Thymus (tissue), 11 donors: ENCODE measurements at regions not wholly inside any gene's neighbourhood (a gene's known extent, or its start where the extent isn't known, plus 50 kb on each side); places are given as distances from the start of the nearest gene placed in this dataset.

Experiments
- DNase-seq, 9 donors: peaks; one replicate each; pipeline ENCODE4 v3.0.0-alpha.2; 2013; ENCODE audit warnings: low spot score in 9 of 9, low read depth in 6 of 9, missing footprints in 1 of 9
- H3K27ac ChIP-seq, 2 donors: one replicate each; pipeline ENCODE4 v1.5.1; 2013; ENCODE audit warnings: control low read depth in 1 of 2, low read depth in 1 of 2, low read length in 1 of 2, mild to moderate bottlenecking in 1 of 2, moderate library complexity in 1 of 2
- H3K27me3 ChIP-seq, 2 donors: one replicate each; pipeline ENCODE4 v1.5.1; 2013; ENCODE audit warnings: low read length in 1 of 2; ENCODE audit not compliant: control insufficient read depth in 2 of 2, insufficient read depth in 1 of 2
- H3K36me3 ChIP-seq, 2 donors: one replicate each; pipeline ENCODE4 v1.5.1; 2013; ENCODE audit warnings: low read length in 1 of 2, mild to moderate bottlenecking in 1 of 2, moderate library complexity in 1 of 2; ENCODE audit not compliant: control insufficient read depth in 2 of 2, insufficient read depth in 2 of 2
- H3K4me1 ChIP-seq, 2 donors: one replicate each; pipeline ENCODE4 v1.5.1; 2013; ENCODE audit warnings: low read length in 2 of 2; ENCODE audit not compliant: control insufficient read depth in 2 of 2, insufficient read depth in 2 of 2
- H3K4me3 ChIP-seq, 2 donors: one replicate each; pipeline ENCODE4 v1.5.1; 2013; ENCODE audit warnings: low read length in 2 of 2, control low read depth in 1 of 2, mild to moderate bottlenecking in 1 of 2
- H3K9me3 ChIP-seq, 2 donors: one replicate each; pipeline ENCODE4 v1.5.1; 2013; ENCODE audit warnings: low read length in 1 of 2, mild to moderate bottlenecking in 1 of 2; ENCODE audit not compliant: control insufficient read depth in 2 of 2, insufficient read depth in 1 of 2
- WGBS: extraction: QIAGEN DNeasy Blood & Tissue Kit; methylation state at CpG from one replicate; pipeline ENCODE4 v1.1.7; 2013; 5-methylcytosine and 5-hydroxymethylcytosine counted together
- donor health status: healthy.

DNA sequence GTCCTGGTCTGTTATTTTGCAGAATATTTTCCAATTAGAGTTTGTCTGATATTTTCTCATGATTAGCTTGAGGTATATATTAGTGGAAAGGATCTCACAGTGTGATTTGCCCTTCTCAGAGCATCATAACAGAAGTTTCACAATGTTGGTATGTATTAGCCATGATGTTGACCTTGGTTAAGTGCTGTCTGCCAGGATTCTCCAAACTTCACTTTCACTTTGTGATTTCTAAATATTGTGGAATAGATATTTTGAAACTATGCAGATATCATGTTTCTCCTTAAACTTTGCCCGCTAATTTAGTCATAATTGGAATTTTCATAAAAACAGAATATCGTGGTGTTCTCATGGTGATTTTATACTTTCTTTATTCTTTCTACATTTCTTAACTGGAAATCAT lies 98.0 kb upstream of the DEPDC1 start:
- Histone ChIP-seq H3K4me3 (no peak overlapping the region), H3K4me1 (no peaks in the 10 kb centered on the region), H3K27me3 (no peaks in the 10 kb centered on the region), H3K9me3 (no peaks in the 10 kb centered on the region), H3K27ac (no peak overlapping the region), H3K36me3 (no peaks in the 10 kb centered on the region)
- WGBS = 95% methylated on average over 2 of the region's 2 CpGs
- DNase-seq = no peak

DNA sequence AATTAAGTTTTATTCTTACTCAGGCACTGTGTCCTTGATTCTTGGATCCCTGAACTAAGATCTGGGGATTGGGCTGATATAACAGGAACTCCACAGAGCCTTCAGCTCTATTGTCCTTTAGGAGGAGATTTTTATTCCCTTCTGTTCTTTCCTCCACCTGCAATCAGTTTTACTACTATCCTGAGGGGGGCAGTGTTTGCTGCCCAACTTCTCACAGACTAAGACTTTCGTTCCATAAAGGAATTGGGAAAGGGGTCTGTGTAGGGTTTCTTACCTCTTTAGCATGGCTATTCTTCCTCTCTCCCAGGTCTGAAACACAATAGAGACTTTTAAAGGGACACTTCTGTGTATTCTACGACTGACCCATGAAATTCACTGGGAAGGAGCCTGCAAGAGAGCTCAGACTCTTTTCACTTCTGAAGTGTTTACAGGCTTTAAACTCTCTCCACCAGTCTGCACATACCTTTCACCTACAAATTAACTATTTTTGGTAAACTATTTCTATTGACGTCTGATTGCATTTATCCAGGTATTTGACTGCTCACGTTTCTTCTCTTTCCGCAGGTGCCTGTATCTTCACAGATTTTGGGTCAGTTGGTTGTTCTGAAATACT lies 103.3 kb upstream of the DEPDC1 start:
- no peak overlapping the region for H3K4me3 ChIP-seq
- no peaks in the 10 kb centered on the region for H3K36me3 ChIP-seq
- H3K4me1 ChIP-seq = no peaks in the 10 kb centered on the region
- no peaks in the 10 kb centered on the region for H3K9me3 ChIP-seq
- DNase-seq = no peak
- WGBS = 80% methylated on average over 5 of the region's 5 CpGs
- H3K27me3 ChIP-seq = no peaks in the 10 kb centered on the region
- H3K27ac ChIP-seq = no peak overlapping the region

- Histone ChIP-seq H3K4me3 (no peak overlapping the region), H3K4me1 (no peaks in the 10 kb centered on the region), H3K9me3 (no peaks in the 10 kb centered on the region), H3K27ac (no peak overlapping the region), H3K36me3 (no peaks in the 10 kb centered on the region), H3K27me3 (no peaks in the 10 kb centered on the region)
- WGBS = 98% methylated on average over 3 of the region's 3 CpGs
- DNase-seq = no peak
These were observed 111.4 kb upstream of the DEPDC1 start for GRCh38 chr1:68608289-68608688.

- H3K9me3 ChIP-seq = peaks cover 0 to 4% of the 10 kb centered on the region in 2 donors
- H3K4me3 ChIP-seq = no peak overlapping the region
- no peak for DNase-seq
- 89% methylated on average over 4 of the region's 4 CpGs for WGBS
- H3K36me3 ChIP-seq = no peaks in the 10 kb centered on the region
- H3K27ac ChIP-seq = no peak overlapping the region
- H3K4me1 ChIP-seq = no peaks in the 10 kb centered on the region
- no peaks in the 10 kb centered on the region for H3K27me3 ChIP-seq
These were observed 118.4 kb upstream of the DEPDC1 start for GRCh38 chr1:68615312-68615711.

DNA sequence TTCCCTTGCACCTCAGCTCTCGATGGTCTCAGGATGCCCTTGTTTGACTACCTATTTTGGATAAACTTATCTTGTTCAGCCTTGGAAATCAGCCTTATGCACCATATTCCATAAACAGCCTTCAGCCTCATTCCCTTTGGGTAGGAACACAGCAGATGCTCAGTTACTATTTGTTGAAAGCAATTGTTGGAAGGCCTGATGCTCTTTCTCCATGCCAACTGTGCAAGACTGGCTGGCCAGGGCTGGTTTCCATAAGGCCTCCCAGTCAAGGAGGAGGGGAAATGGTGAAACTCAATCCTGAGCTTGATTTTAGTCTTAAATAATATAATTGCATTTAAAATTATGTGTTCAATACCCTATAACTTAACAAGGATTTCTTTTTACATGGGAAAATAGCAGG lies 121.1 kb upstream of the DEPDC1 start:
- H3K36me3 ChIP-seq = no peaks in the 10 kb centered on the region
- H3K27me3 ChIP-seq = no peaks in the 10 kb centered on the region
- WGBS = 78% methylated on average over 1 of the region's 1 CpG
- no peak for DNase-seq
- H3K27ac ChIP-seq = no peak overlapping the region
- H3K9me3 ChIP-seq = peaks cover 0 to 10% of the 10 kb centered on the region in 2 donors
- no peaks in the 10 kb centered on the region for H3K4me1 ChIP-seq
- no peak overlapping the region for H3K4me3 ChIP-seq

GRCh38 chr1:68620571-68620970 lies 123.7 kb upstream of the DEPDC1 start:
- Histone ChIP-seq H3K4me3 (no peak overlapping the region), H3K4me1 (no peaks in the 10 kb centered on the region), H3K9me3 (peaks cover 0 to 10% of the 10 kb centered on the region in 2 donors), H3K36me3 (no peaks in the 10 kb centered on the region), H3K27ac (no peak overlapping the region), H3K27me3 (no peaks in the 10 kb centered on the region)
- WGBS = 95% methylated on average over 1 of the region's 1 CpG
- no peak for DNase-seq

GRCh38 chr1:68623700-68624099 lies 126.8 kb upstream of the DEPDC1 start:
- DNase-seq = no peak
- Histone ChIP-seq H3K9me3 (peaks cover 0 to 10% of the 10 kb centered on the region in 2 donors), H3K36me3 (no peaks in the 10 kb centered on the region), H3K27ac (no peak overlapping the region), H3K4me3 (no peak overlapping the region), H3K4me1 (no peaks in the 10 kb centered on the region), H3K27me3 (no peaks in the 10 kb centered on the region)
- WGBS = 89% methylated on average over 2 of the region's 2 CpGs

GRCh38 chr1:68624233-68624632 lies 127.4 kb upstream of the DEPDC1 start:
- H3K36me3 ChIP-seq = no peaks in the 10 kb centered on the region
- H3K27me3 ChIP-seq = no peaks in the 10 kb centered on the region
- WGBS = 92% methylated on average over 3 of the region's 3 CpGs
- no peak overlapping the region for H3K4me3 ChIP-seq
- no peak overlapping the region for H3K27ac ChIP-seq
- DNase-seq = no peak
- H3K4me1 ChIP-seq = no peaks in the 10 kb centered on the region
- peaks cover 0 to 10% of the 10 kb centered on the region in 2 donors for H3K9me3 ChIP-seq

DNA sequence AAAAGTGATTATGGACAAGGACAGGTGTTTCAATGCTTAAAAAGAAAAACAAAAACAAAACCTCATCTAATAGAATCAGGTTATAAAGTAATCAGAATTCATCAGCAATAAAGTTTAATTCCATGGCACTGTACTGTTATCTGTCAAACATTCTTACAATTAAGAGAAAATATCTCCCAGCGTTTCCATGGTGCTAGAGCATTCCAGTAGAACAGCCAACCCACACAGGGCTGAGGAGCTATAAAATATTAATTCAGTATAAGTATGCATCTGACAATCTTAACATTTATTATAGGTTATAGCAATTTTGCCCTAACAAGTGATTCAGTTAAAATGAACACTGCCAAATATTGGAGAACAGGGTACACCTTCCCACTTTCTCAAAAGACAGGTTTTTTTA lies 128.7 kb upstream of the DEPDC1 start:
- no peak overlapping the region for H3K4me3 ChIP-seq
- H3K27me3 ChIP-seq = no peaks in the 10 kb centered on the region
- no peak overlapping the region for H3K27ac ChIP-seq
- WGBS = 92% methylated on average over 1 of the region's 1 CpG
- no peak for DNase-seq
- no peaks in the 10 kb centered on the region for H3K4me1 ChIP-seq
- peaks cover 0 to 3% of the 10 kb centered on the region in 2 donors for H3K9me3 ChIP-seq
- no peaks in the 10 kb centered on the region for H3K36me3 ChIP-seq
